BE2C (cell line): ENCODE measurements at regions not wholly inside any gene's neighbourhood (a gene's known extent, or its start where the extent isn't known, plus 50 kb on each side); places are given as distances from the start of the nearest gene placed in this dataset.

Source experiments
- DNase-seq: peaks from one replicate; pipeline ENCODE4 v3.0.0-alpha.2; 2020
- H3K27me3 ChIP-seq: fragments of 250-450 bp; sonication (Bioruptor Pico); 2 replicates; pipeline ENCODE4 v1.5.1; 2020; ENCODE audit warnings: mild to moderate bottlenecking
- H3K36me3 ChIP-seq: fragments of 250-450 bp; sonication (Bioruptor Pico); 2 replicates; pipeline ENCODE4 v1.5.1; 2020; ENCODE audit warnings: mild to moderate bottlenecking
- H3K4me1 ChIP-seq: fragments of 250-450 bp; sonication (Bioruptor Pico); 2 replicates; pipeline ENCODE4 v1.5.1; 2020
- H3K4me3 ChIP-seq: 2 replicates; pipeline ENCODE4 v1.5.1; 2011; ENCODE audit warnings: low read depth, low read length
- H3K9me3 ChIP-seq: fragments of 250-450 bp; sonication (Bioruptor Pico); 2 replicates; pipeline ENCODE4 v1.5.1; 2020
- TF ChIP-seq, protein P1 (sequence below): IDR thresholded peaks from 2 replicates; pipeline ENCODE4 v1.5.1; 2012; ENCODE audit warnings: mild to moderate bottlenecking, low read depth, low read length

- TF ChIP-seq, protein P1, sequence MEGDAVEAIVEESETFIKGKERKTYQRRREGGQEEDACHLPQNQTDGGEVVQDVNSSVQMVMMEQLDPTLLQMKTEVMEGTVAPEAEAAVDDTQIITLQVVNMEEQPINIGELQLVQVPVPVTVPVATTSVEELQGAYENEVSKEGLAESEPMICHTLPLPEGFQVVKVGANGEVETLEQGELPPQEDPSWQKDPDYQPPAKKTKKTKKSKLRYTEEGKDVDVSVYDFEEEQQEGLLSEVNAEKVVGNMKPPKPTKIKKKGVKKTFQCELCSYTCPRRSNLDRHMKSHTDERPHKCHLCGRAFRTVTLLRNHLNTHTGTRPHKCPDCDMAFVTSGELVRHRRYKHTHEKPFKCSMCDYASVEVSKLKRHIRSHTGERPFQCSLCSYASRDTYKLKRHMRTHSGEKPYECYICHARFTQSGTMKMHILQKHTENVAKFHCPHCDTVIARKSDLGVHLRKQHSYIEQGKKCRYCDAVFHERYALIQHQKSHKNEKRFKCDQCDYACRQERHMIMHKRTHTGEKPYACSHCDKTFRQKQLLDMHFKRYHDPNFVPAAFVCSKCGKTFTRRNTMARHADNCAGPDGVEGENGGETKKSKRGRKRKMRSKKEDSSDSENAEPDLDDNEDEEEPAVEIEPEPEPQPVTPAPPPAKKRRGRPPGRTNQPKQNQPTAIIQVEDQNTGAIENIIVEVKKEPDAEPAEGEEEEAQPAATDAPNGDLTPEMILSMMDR = no peak
- no peaks in the 10 kb centered on the region for H3K27me3 ChIP-seq
- no peak for DNase-seq
- no peaks in the 10 kb centered on the region for H3K9me3 ChIP-seq
- H3K4me3 ChIP-seq = no peak overlapping the region
- H3K4me1 ChIP-seq = no peaks in the 10 kb centered on the region
- H3K36me3 ChIP-seq = no peaks in the 10 kb centered on the region
Measured at GRCh38 chr17:6943406-6943805, 52.4 kb upstream of the ALOX12 start.
